Liver (tissue), 8 donors: ENCODE measurements at regions not wholly inside any gene's neighbourhood (a gene's known extent, or its start where the extent isn't known, plus 50 kb on each side); places are given as distances from the start of the nearest gene placed in this dataset.
"Not testable (repeated sequence)": the region's sequence is repeated elsewhere in the genome, so short reads cannot be mapped to it uniquely, and the experiment has no call there.

Experiments used
- DNase-seq: peaks from one replicate; pipeline ENCODE4 v3.0.0-alpha.2; 2017; ENCODE audit warnings: low spot score
- H3K27ac ChIP-seq, 2 donors: one replicate each; pipeline ENCODE4 v1.7.0; 2013; ENCODE audit warnings: inconsistent platforms in 2 of 2, low read length in 2 of 2, control low read depth in 1 of 2, low read depth in 1 of 2, mild to moderate bottlenecking in 1 of 2
- H3K27me3 ChIP-seq, 4 donors: one replicate each; pipeline versions ENCODE4 v1.6.1 to v1.7.0; 2013; ENCODE audit warnings: low read length in 3 of 4, inconsistent platforms in 1 of 4, mild to moderate bottlenecking in 1 of 4, moderate library complexity in 1 of 4; ENCODE audit not compliant: control insufficient read depth in 4 of 4, insufficient read depth in 4 of 4
- H3K36me3 ChIP-seq, 4 donors: one replicate each; pipeline versions ENCODE4 v1.6.1 to v1.7.0; 2013; ENCODE audit warnings: low read length in 3 of 4, mild to moderate bottlenecking in 3 of 4, low read depth in 1 of 4, moderate library complexity in 1 of 4; ENCODE audit not compliant: control insufficient read depth in 4 of 4, insufficient read depth in 3 of 4
- H3K4me1 ChIP-seq, 4 donors: one replicate each; pipeline versions ENCODE4 v1.6.1 to v1.7.0; 2013; ENCODE audit warnings: low read length in 3 of 4, mild to moderate bottlenecking in 3 of 4, moderate library complexity in 1 of 4; ENCODE audit not compliant: control insufficient read depth in 4 of 4, insufficient read depth in 4 of 4
- H3K4me3 ChIP-seq, 3 donors: one replicate each; pipeline versions ENCODE4 v1.6.1 to v1.7.0; 2013; ENCODE audit warnings: low read length in 3 of 3, control low read depth in 1 of 3, low read depth in 1 of 3, mild to moderate bottlenecking in 1 of 3
- H3K9ac ChIP-seq, 2 donors: one replicate each; pipeline ENCODE4 v1.7.0; 2013; ENCODE audit warnings: low read length in 2 of 2, mild to moderate bottlenecking in 2 of 2, moderate library complexity in 2 of 2, control low read depth in 1 of 2, low read depth in 1 of 2
- H3K9me3 ChIP-seq, 4 donors: one replicate each; pipeline versions ENCODE4 v1.6.1 to v1.7.0; 2013; ENCODE audit warnings: low read length in 3 of 4; ENCODE audit not compliant: control insufficient read depth in 4 of 4
- ATF3 ChIP-seq: IDR thresholded peaks from 2 replicates; pipeline ENCODE4 v1.6.1; 2016; ENCODE audit warnings: antibody characterized with exemption
- EGR1 ChIP-seq, 2 donors: IDR thresholded peaks; 2 replicates each; pipeline ENCODE4 v1.6.1; 2016 to 2018; ENCODE audit warnings: antibody characterized with exemption in 2 of 2, low read depth in 2 of 2
- FOXA2 ChIP-seq: IDR thresholded peaks from 2 replicates; pipeline ENCODE4 v1.6.1; 2016; ENCODE audit warnings: antibody characterized with exemption
- HNF4A ChIP-seq, 2 donors: conservative IDR thresholded peaks; 2 replicates each; pipeline ENCODE4 v1.6.1; 2016; ENCODE audit warnings: antibody characterized with exemption in 2 of 2, mild to moderate bottlenecking in 2 of 2
- HNF4G ChIP-seq: IDR thresholded peaks from 2 replicates; pipeline ENCODE4 v1.6.1; 2016; ENCODE audit warnings: antibody characterized with exemption
- RAD21 ChIP-seq, 2 donors: IDR thresholded peaks; 2 replicates each; pipeline ENCODE4 v1.6.1; 2016; ENCODE audit warnings: antibody characterized with exemption in 2 of 2, mild to moderate bottlenecking in 2 of 2
- RXRA ChIP-seq, 2 donors: IDR thresholded peaks; 2 replicates each; pipeline ENCODE4 v1.6.1; 2017 to 2018; ENCODE audit warnings: antibody characterized with exemption in 2 of 2, mild to moderate bottlenecking in 1 of 2
- TAF1 ChIP-seq: conservative IDR thresholded peaks from 2 replicates; pipeline ENCODE4 v1.6.1; 2016; ENCODE audit warnings: antibody characterized with exemption, mild to moderate bottlenecking
- YY1 ChIP-seq: IDR thresholded peaks from 2 replicates; pipeline ENCODE4 v1.6.1; 2016; ENCODE audit warnings: antibody characterized with exemption, mild to moderate bottlenecking
- WGBS: extraction: QIAGEN DNeasy Blood & Tissue Kit; methylation state at CpG from one replicate; pipeline ENCODE4 v1.1.7; 2013; 5-methylcytosine and 5-hydroxymethylcytosine counted together
- TF ChIP-seq, protein P1 (sequence below): IDR thresholded peaks from 2 replicates; pipeline ENCODE4 v1.6.1; 2016; ENCODE audit warnings: antibody characterized with exemption
- TF ChIP-seq, protein P2 (sequence below): fragments of 150-350 bp; IDR thresholded peaks from 2 replicates; pipeline ENCODE4 v1.5.1; 2017; ENCODE audit warnings: improper control_type of control experiment, low read depth, low read length; ENCODE audit not compliant: missing input control
- TF ChIP-seq, protein P3 (sequence below): IDR thresholded peaks from 2 replicates; pipeline ENCODE4 v1.6.1; 2016; ENCODE audit warnings: antibody characterized with exemption
- donor health status: healthy.
- donor health status: healthy.
- donor health status: healthy.
- donor health status: healthy.
- donor health status: healthy.

- no peak overlapping the region for H3K4me3 ChIP-seq
- no peak overlapping the region for H3K27ac ChIP-seq
- H3K4me1 ChIP-seq = no peaks in the 10 kb centered on the region
- no peak for DNase-seq
- no peaks in the 10 kb centered on the region for H3K9me3 ChIP-seq
- 60% methylated on average over 2 of the region's 2 CpGs for WGBS
- no peaks in the 10 kb centered on the region for H3K36me3 ChIP-seq
- TF ChIP-seq, protein P1, sequence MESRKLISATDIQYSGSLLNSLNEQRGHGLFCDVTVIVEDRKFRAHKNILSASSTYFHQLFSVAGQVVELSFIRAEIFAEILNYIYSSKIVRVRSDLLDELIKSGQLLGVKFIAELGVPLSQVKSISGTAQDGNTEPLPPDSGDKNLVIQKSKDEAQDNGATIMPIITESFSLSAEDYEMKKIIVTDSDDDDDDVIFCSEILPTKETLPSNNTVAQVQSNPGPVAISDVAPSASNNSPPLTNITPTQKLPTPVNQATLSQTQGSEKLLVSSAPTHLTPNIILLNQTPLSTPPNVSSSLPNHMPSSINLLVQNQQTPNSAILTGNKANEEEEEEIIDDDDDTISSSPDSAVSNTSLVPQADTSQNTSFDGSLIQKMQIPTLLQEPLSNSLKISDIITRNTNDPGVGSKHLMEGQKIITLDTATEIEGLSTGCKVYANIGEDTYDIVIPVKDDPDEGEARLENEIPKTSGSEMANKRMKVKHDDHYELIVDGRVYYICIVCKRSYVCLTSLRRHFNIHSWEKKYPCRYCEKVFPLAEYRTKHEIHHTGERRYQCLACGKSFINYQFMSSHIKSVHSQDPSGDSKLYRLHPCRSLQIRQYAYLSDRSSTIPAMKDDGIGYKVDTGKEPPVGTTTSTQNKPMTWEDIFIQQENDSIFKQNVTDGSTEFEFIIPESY = no peak
- TF ChIP-seq, protein P2, sequence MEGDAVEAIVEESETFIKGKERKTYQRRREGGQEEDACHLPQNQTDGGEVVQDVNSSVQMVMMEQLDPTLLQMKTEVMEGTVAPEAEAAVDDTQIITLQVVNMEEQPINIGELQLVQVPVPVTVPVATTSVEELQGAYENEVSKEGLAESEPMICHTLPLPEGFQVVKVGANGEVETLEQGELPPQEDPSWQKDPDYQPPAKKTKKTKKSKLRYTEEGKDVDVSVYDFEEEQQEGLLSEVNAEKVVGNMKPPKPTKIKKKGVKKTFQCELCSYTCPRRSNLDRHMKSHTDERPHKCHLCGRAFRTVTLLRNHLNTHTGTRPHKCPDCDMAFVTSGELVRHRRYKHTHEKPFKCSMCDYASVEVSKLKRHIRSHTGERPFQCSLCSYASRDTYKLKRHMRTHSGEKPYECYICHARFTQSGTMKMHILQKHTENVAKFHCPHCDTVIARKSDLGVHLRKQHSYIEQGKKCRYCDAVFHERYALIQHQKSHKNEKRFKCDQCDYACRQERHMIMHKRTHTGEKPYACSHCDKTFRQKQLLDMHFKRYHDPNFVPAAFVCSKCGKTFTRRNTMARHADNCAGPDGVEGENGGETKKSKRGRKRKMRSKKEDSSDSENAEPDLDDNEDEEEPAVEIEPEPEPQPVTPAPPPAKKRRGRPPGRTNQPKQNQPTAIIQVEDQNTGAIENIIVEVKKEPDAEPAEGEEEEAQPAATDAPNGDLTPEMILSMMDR = peak; percentile 21
- TF ChIP-seq HNF4A (conservative IDR thresholded peaks at IDR 0.05) (no peak), ATF3 (no peak), EGR1 (IDR thresholded peaks at IDR 0.05; ENCODE audit: low read depth in 2 of 2) (no peak), TAF1 (no peak), FOXA2 (no peak), HNF4G (no peak), RXRA (IDR thresholded peaks at IDR 0.05) (no peak), RAD21 (IDR thresholded peaks at IDR 0.05) (peak; percentile 63 to 67), YY1 (no peak)
- TF ChIP-seq, protein P3, sequence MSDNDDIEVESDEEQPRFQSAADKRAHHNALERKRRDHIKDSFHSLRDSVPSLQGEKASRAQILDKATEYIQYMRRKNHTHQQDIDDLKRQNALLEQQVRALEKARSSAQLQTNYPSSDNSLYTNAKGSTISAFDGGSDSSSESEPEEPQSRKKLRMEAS = no peak
- no peaks in the 10 kb centered on the region for H3K27me3 ChIP-seq
- no peak overlapping the region for H3K9ac ChIP-seq
Observed at GRCh38 chr7:113015034-113015645, 71.5 kb downstream of the GPR85 start.

- no peaks in the 10 kb centered on the region for H3K27me3 ChIP-seq
- no peaks in the 10 kb centered on the region for H3K36me3 ChIP-seq
- TF ChIP-seq HNF4A (conservative IDR thresholded peaks at IDR 0.05) (no peak), FOXA2 (no peak), RXRA (IDR thresholded peaks at IDR 0.05) (no peak), RAD21 (IDR thresholded peaks at IDR 0.05) (no peak), TAF1 (no peak), YY1 (no peak)
- no peaks in the 10 kb centered on the region for H3K4me1 ChIP-seq
- H3K9ac ChIP-seq = no peak overlapping the region
- H3K27ac ChIP-seq = no peak overlapping the region
- DNase-seq = no peak
- H3K4me3 ChIP-seq = no peak overlapping the region
- H3K9me3 ChIP-seq = no peaks in the 10 kb centered on the region
Observed at GRCh38 chr7:113013761-113014449, 72.7 kb downstream of the GPR85 start.

GRCh38 chr7:113012862-113013261 is 73.8 kb downstream of the GPR85 start:
- H3K27ac ChIP-seq, H3K9ac ChIP-seq, H3K36me3 ChIP-seq, H3K9me3 ChIP-seq, H3K4me1 ChIP-seq, H3K27me3 ChIP-seq, H3K4me3 ChIP-seq, DNase-seq: not testable (repeated sequence)
- WGBS = 89% methylated on average over 1 of the region's 1 CpG
